Peyer's patch (tissue), 4 donors: ENCODE measurements at regions not wholly inside any gene's neighbourhood (a gene's known extent, or its start where the extent isn't known, plus 50 kb on each side); places are given as distances from the start of the nearest gene placed in this dataset.

Experiments
- CTCF ChIP-seq, 6 experiments: fragments of 450-650 bp in 4 of 6; fragments of 200-600 bp in 2 of 6; sonication (generic) in 1 of 6; IDR thresholded peaks; one replicate each; pipeline ENCODE4 v1.5.1; 2017 to 2019; ENCODE audit warnings: antibody characterized with exemption in 6 of 6, mild to moderate bottlenecking in 3 of 6, moderate library complexity in 1 of 6
- POLR2A ChIP-seq, 2 donors: fragments of 450-650 bp; IDR thresholded peaks; one replicate each; pipeline ENCODE4 v1.5.1; 2017; ENCODE audit warnings: antibody characterized with exemption in 2 of 2, mild to moderate bottlenecking in 2 of 2, moderate library complexity in 2 of 2

GRCh38 chr11:130779267-130779666 is 137.0 kb downstream of the SNX19 start:
- no peak for TF ChIP-seq POLR2A (IDR thresholded peaks at IDR 0.05)
- TF ChIP-seq CTCF (IDR thresholded peaks at IDR 0.05) = no peak
